SHP77 (cell line): ENCODE measurements at regions not wholly inside any gene's neighbourhood (a gene's known extent, or its start where the extent isn't known, plus 50 kb on each side); places are given as distances from the start of the nearest gene placed in this dataset.

ENCODE experiments used
- DNase-seq, 2 experiments: peaks; one replicate each; lab custom pipeline; 2025; lab: John Stamatoyannopoulos, UW

GRCh38 chr9:108347463-108348188 lies 508.2 kb downstream of the ACTL7B start:
- no peak for DNase-seq

GRCh38 chr9:108345826-108346225 lies 510.0 kb downstream of the ACTL7B start:
- DNase-seq: no peak

DNA sequence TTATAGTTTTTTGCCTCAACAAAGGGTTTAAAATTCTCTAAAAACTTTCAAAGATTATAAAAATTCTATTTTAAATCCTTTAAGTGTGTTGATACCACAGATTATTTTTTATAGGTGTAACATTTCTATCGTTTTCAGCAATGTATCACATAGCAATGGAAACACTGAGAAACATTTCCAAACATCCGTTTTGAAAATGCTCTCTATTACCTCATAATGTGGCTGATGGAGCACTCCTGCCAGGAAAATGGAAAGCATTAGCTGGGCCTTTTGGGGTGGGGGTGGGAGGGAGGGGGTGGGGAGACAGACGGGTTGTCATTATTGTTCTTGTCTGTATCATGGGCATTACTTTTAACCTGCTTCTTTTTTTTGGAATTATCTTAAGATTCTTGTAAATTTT lies 516.5 kb downstream of the ACTL7B start:
- no peak for DNase-seq

DNA sequence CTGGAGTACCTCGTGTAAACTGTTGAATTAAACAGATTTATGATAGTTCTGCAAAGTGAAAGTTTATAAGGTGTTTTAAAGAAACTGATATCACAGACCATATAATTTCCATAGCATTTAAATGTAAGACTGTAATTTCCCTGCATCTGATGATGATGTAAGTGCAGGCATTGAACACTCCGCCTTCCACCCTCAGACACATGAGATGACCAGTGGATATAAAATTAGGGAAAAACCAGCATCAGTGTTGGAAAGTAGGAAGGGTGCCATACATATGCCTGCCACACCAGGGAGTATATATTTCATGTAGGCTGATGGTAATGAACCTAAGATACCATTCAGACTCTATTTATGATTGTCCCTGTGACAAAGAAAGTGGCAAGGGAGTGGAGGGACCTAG lies 519.2 kb downstream of the ACTL7B start:
- DNase-seq: no peak

DNA sequence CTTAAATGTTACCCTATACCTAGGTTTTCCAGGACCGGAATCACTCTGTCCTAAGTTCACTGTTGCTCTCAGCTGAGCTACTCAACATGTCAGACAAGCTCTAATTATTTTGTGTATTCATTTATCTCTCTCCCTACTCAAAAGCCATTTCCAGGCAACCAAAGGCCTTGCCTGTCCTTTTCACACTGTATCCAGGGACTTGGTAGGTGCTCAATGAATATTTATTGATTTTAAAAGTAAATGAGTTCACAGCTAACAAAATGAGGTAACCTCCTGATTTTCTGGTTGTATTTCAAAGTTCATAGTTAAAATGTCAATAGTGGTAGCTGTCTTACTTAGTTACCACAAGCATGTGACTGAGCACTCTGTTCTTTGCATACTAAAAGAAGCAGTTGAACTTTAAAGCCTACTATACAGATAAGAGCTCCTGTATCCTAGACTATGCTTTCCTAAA lies 522.2 kb downstream of the ACTL7B start:
- DNase-seq: no peak

- DNase-seq: no peak
These were observed 524.2 kb downstream of the ACTL7B start for GRCh38 chr9:108331596-108331995.

GRCh38 chr9:108325406-108325805 lies 530.4 kb downstream of the ACTL7B start:
- DNase-seq: no peak

- no peak for DNase-seq
These were observed 532.2 kb downstream of the ACTL7B start for GRCh38 chr9:108323615-108324014.

GRCh38 chr9:108322326-108323098 lies 533.3 kb downstream of the ACTL7B start:
- DNase-seq: no peak

DNA sequence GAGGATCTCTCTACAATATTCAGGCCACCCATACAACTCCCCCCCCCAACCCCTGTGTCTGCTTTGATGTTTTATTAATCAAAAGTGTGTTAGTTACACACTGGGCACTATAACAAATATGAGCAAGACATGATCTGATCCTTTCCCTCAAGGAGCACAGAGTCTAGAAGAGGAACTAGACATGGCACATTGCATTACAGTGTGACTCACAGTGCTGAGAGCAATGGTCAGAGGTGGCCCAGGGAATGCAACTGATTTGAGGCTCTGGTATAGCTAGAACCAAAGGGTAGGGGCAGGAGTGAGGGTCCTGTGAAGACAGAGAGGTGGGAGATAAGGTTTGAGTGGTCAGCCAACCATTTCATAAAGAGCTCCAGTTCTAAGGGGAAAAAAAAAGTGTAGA lies 539.2 kb downstream of the ACTL7B start:
- no peak for DNase-seq

- DNase-seq: no peak
These were observed 539.7 kb downstream of the ACTL7B start for GRCh38 chr9:108316066-108316465.

- no peak for DNase-seq
These were observed 544.0 kb downstream of the ACTL7B start for GRCh38 chr9:108311745-108312144.

GRCh38 chr9:108310202-108310601 lies 545.6 kb downstream of the ACTL7B start:
- no peak for DNase-seq

DNA sequence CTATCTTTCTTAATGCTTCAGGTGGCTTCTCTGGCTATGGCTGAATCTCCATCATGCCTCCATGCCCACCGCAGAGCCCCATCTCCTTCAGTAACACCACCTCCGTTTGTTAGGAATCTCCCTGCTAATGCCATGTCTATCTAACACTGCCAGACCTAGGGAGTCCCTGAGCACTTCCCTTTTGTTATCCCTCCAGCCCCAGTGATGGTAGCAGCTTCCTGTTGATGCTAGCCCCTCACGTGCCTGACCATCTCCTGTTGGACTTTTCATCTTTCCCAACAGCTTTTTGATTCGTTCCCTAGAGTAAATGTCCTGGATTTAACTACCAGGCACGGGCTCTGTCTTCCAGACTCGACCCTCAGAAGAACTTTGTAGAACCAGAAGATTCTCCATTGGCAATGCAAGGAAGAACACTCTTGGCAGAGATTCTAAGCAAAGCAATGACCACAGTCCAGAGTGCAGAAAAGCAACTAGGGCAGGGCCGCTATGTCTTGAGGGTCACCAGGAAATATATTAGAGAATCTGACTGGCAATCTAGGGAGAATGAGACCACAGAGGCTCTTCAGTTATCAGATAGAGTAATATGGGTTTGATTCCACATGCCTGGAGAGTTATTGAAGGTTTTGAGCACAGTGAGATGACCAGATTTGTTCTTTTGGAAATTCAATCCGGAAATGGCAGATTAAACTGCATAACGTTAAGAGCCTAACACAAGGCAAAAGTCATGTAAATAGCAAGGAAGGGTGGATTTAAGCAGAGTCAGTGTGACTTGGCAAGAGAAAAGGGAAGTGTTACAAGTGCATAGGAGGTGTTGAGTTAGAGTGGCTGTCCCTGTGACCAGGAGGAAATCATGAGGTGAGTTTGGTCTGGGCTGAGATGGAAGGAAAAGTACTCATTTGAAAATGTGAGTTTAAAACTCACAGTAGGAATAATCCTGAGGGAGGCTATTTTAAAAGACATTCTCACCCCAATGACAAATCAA lies 555.2 kb downstream of the ACTL7B start:
- no peak for DNase-seq

GRCh38 chr9:108297073-108297472 lies 558.7 kb downstream of the ACTL7B start:
- no peak for DNase-seq

DNA sequence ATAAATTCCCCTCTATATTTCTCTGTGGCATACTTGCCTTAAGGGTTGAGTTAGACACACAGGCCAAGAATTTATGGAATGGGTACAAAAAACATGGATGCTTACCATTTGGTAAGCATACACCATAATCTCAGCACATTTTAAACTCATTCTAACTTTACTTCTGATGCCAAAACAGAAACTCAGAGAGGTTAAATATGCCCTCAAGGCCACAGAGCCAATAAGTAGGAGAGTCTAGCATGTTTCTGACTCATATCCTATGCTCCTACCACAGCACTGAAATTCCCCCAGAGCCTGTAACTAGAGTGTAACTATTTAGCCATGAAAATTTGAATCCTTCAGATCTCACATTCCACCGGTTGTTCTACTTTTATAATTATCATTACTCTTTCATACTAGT lies 559.7 kb downstream of the ACTL7B start:
- DNase-seq: no peak

- DNase-seq: no peak
These were observed 564.2 kb downstream of the ACTL7B start for GRCh38 chr9:108291586-108291932.

GRCh38 chr9:108290839-108291585 lies 564.8 kb downstream of the ACTL7B start:
- DNase-seq: no peak

GRCh38 chr9:108286638-108287206 lies 569.1 kb downstream of the ACTL7B start:
- DNase-seq: no peak

DNA sequence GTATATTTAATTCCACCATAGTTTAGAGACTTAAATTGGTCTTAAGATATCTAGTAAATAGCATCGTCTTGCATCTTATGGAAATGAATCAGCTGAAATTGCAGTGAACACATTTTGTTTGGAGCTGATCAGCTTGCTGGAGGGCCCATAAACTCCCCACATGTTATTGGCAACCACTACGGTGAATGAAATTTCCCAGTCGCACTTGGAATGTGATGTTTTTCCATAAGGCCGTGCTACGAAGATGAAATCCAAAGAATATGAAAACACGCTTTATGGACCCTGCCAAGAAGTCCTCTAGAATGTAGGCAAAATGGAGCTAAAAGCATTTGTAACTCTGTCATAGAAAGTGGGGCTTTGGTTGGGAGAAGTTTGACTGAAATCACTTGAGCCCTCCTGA lies 572.1 kb downstream of the ACTL7B start:
- DNase-seq: no peak

DNA sequence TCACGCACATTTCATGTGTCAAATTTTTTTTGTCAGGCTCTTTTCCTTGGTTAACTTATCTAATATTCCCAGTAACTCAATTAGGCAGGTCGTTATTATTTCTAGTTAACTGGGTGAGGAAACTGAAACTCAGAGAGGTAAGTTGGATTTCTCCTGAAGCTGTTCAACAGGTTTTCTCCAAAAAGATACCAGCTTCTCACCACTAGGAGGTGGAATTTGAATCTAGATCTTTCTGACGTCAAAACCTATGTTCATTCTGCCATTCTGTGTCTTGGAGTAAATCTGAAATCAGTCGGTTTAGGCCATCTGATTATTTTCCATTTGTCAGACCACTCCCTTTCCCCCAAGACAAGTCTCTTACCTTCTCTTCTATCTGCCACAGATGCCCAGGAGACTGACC lies 572.9 kb downstream of the ACTL7B start:
- no peak for DNase-seq
